Right lung (tissue), 2 donors: ENCODE measurements at regions not wholly inside any gene's neighbourhood (a gene's known extent, or its start where the extent isn't known, plus 50 kb on each side); places are given as distances from the start of the nearest gene placed in this dataset.

Experiments
- DNase-seq, 2 donors: peaks; one replicate each; pipeline ENCODE4 v3.0.0-alpha.2; 2013

GRCh38 chr21:17446737-17447136 lies 66.1 kb upstream of the CXADR start:
- no peak for DNase-seq

- no peak for DNase-seq
Observed at GRCh38 chr21:17449701-17450100, 63.1 kb upstream of the CXADR start.

GRCh38 chr21:17451364-17451891 lies 61.4 kb upstream of the CXADR start:
- no peak for DNase-seq

GRCh38 chr21:17454315-17455027 lies 58.4 kb upstream of the CXADR start:
- DNase-seq = no peak

GRCh38 chr21:17455028-17455353 lies 57.9 kb upstream of the CXADR start:
- no peak for DNase-seq

- no peak for DNase-seq
Observed at GRCh38 chr21:17455451-17455850, 57.4 kb upstream of the CXADR start.

- DNase-seq = no peak
Observed at GRCh38 chr21:17458279-17458678, 54.6 kb upstream of the CXADR start.

GRCh38 chr21:17460094-17460493 lies 52.7 kb upstream of the CXADR start:
- no peak for DNase-seq

- no peak for DNase-seq
Observed at GRCh38 chr21:17461014-17461413, 51.8 kb upstream of the CXADR start.

GRCh38 chr21:17461582-17461981 lies 51.3 kb upstream of the CXADR start:
- DNase-seq = no peak

- no peak for DNase-seq
Observed at GRCh38 chr21:17462276-17462981, 50.4 kb upstream of the CXADR start.
